CD8-positive, alpha-beta memory T cell (primary cell): ENCODE measurements at regions not wholly inside any gene's neighbourhood (a gene's known extent, or its start where the extent isn't known, plus 50 kb on each side); places are given as distances from the start of the nearest gene placed in this dataset.
"Not testable (repeated sequence)": the region's sequence is repeated elsewhere in the genome, so short reads cannot be mapped to it uniquely, and the experiment has no call there.

Experiments
- CTCF ChIA-PET: fragments of 350-600 bp; sonication (Branson Sonifier 250); formaldehyde crosslinking; loops from one replicate; lab custom pipeline; 2021; ENCODE audit warnings: antibody characterized with exemption; lab: Charles Lee
- POLR2A ChIA-PET: fragments of 350-600 bp; sonication (Branson Sonifier 250); formaldehyde crosslinking; loops from one replicate; lab custom pipeline; 2021; ENCODE audit warnings: antibody characterized with exemption; lab: Charles Lee
- DNase-seq, 5 donors: peaks; one replicate each; pipeline versions ENCODE4 v3.0.0 to v3.0.0-alpha.2; 2020 to 2022; ENCODE audit warnings: mixed read lengths in 1 of 5
- H3K27ac ChIP-seq: one replicate; pipeline ENCODE4 v1.7.0; 2013; ENCODE audit warnings: low read depth, mild to moderate bottlenecking, low read length, moderate library complexity
- H3K27me3 ChIP-seq: 2 replicates; pipeline ENCODE4 v1.7.0; 2013; ENCODE audit warnings: low read length, mild to moderate bottlenecking; ENCODE audit not compliant: insufficient read depth, poor library complexity, severe bottlenecking
- H3K36me3 ChIP-seq: 2 replicates; pipeline ENCODE4 v1.7.0; 2013; ENCODE audit warnings: mild to moderate bottlenecking, low read length, moderate library complexity; ENCODE audit not compliant: insufficient read depth
- H3K4me1 ChIP-seq: 2 replicates; pipeline ENCODE4 v1.7.0; 2013; ENCODE audit warnings: mild to moderate bottlenecking, low read length, moderate library complexity; ENCODE audit not compliant: insufficient read depth
- H3K4me3 ChIP-seq: 2 replicates; pipeline ENCODE4 v1.7.0; 2013; ENCODE audit warnings: mild to moderate bottlenecking, low read length
- H3K9me3 ChIP-seq: 2 replicates; pipeline ENCODE4 v1.7.0; 2013; ENCODE audit warnings: mild to moderate bottlenecking, low read length
- H3K27ac Mint-ChIP-seq, 8 donors: one replicate each; pipeline ENCODE4 v1.8.0; 2020 to 2021; ENCODE audit warnings: mixed read lengths in 8 of 8, mild to moderate bottlenecking in 6 of 8, inconsistent platforms in 3 of 8, moderate library complexity in 3 of 8
- H3K27me3 Mint-ChIP-seq, 2 donors: one replicate each; pipeline ENCODE4 v1.8.0; 2020 to 2021; ENCODE audit warnings: mixed read lengths in 2 of 2, mild to moderate bottlenecking in 1 of 2, moderate library complexity in 1 of 2
- H3K36me3 Mint-ChIP-seq, 3 donors: one replicate each; pipeline ENCODE4 v1.8.0; 2020 to 2021; ENCODE audit warnings: mixed read lengths in 3 of 3, inconsistent platforms in 1 of 3, mild to moderate bottlenecking in 1 of 3
- H3K4me1 Mint-ChIP-seq, 3 donors: one replicate each; pipeline ENCODE4 v1.8.0; 2020 to 2021; ENCODE audit warnings: mixed read lengths in 3 of 3, inconsistent platforms in 1 of 3, mild to moderate bottlenecking in 1 of 3
- H3K4me3 Mint-ChIP-seq, 7 donors: one replicate each; pipeline ENCODE4 v1.8.0; 2020 to 2021; ENCODE audit warnings: mixed read lengths in 7 of 7, mild to moderate bottlenecking in 6 of 7, moderate library complexity in 4 of 7, inconsistent platforms in 2 of 7
- H3K9me3 Mint-ChIP-seq, 5 donors: one replicate each; pipeline ENCODE4 v1.8.0; 2020 to 2022; ENCODE audit warnings: mixed read lengths in 5 of 5, mild to moderate bottlenecking in 3 of 5, moderate library complexity in 2 of 5, inconsistent platforms in 1 of 5

DNA sequence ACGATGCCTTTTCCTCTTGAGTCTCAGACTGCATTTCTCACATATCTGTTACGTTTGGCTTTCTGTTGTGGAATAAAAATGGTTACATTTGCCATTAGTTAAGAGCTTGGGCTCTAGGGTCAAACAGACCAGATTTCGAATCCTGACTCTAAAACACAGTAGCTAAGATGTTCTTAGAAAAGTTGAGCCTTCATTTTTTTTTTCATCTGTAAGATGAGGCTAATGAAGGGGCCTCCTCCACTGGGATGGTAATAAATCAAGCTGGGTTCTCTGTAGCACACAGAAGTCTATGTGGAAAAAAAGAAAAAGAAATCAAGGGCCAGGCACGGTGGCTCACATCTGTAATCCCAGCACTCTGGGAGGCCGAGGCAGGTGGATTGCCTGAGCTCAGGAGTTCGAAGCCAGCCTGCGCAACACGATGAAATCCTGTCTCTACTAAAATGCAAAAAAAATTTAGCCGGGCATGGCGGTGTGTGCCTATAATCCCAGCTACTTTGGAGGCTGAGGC is 49.9 kb upstream of the CAPRIN1 start:
- Histone ChIP-seq H3K36me3 (no peaks in the 10 kb centered on the region), H3K27ac (no peak overlapping the region), H3K9me3 (no peaks in the 10 kb centered on the region), H3K27me3 (peaks cover 7% of the 10 kb centered on the region), H3K4me1 (peaks cover 4% of the 10 kb centered on the region), H3K4me3 (no peak overlapping the region)
- ChIA-PET CTCF (no interaction called here), POLR2A (interaction anchor here (1.2 kb wide), 1 partner anchor 50 kb away, joined by 6 read pairs; the partner anchor contains the start of gene CAPRIN1)
- Mint-ChIP-seq H3K9me3 (no peaks in the 10 kb centered on the region), H3K27me3 (peaks cover 14 to 51% of the 10 kb centered on the region in 2 donors), H3K27ac (no peak overlapping the region), H3K4me3 (no peak overlapping the region), H3K36me3 (no peaks in the 10 kb centered on the region), H3K4me1 (peaks cover 4 to 9% (median 7%) of the 10 kb centered on the region in 3 donors)
- DNase-seq: no peak

- Histone ChIP-seq H3K36me3 (no peaks in the 10 kb centered on the region), H3K4me1 (peaks cover 4% of the 10 kb centered on the region), H3K4me3 (no peak overlapping the region), H3K27me3 (peaks cover 7% of the 10 kb centered on the region), H3K27ac (no peak overlapping the region), H3K9me3 (no peaks in the 10 kb centered on the region)
- no peak for DNase-seq
- Mint-ChIP-seq H3K36me3 (no peaks in the 10 kb centered on the region), H3K4me3 (no peak overlapping the region), H3K4me1 (peaks cover 4 to 9% (median 7%) of the 10 kb centered on the region in 3 donors), H3K27ac (no peak overlapping the region), H3K27me3 (peaks cover 17 to 43% of the 10 kb centered on the region in 2 donors), H3K9me3 (no peaks in the 10 kb centered on the region)
- ChIA-PET POLR2A (no interaction called here), CTCF (interaction anchor here (1.7 to 3.5 kb wide), 3 partner anchors 11 to 359 kb away, joined by 4 to 17 read pairs (median 5); partner anchors contain the start of gene ABTB2)
Observed at GRCh38 chr11:33999393-33999792, 52.1 kb upstream of the CAPRIN1 start.

DNA sequence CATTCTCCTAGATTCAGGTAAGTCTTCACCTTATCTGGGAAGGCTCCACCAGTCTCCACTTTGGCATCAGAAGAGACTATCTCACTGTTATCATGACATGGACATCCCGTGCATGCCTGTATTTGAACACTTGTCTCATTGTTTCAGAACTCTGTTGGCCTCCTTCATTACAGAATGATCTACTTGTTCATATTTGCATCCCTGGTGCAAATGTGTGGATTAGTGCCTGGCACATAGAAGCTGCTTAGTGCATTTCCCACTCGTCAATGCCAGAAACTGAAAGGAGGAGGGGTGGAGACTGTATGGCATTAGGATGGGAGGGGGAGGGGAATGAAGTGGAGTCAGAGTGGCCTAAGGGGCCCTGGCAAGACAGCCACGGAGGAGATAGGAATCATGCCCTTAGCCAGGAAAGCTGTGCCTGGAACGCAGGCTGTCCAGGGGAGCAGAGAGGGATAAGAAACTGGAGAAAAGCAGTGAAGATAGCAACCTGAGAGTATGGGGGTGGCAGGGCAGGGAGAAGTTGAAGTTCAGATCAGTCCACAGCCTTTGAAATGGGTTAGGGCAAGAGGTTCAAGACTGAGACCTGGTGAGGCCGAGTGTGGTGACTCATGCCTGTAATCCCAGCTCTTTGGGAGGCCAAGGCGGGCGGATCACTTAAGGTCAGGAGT is 53.8 kb upstream of the CAPRIN1 start:
- Mint-ChIP-seq H3K4me1 (peaks cover 4 to 9% (median 7%) of the 10 kb centered on the region in 3 donors), H3K27ac (peak overlapping the region in 1 of 8 donors; percentile 12), H3K36me3 (no peaks in the 10 kb centered on the region), H3K9me3 (no peaks in the 10 kb centered on the region), H3K4me3 (no peak overlapping the region), H3K27me3 (peaks cover 17 to 34% of the 10 kb centered on the region in 2 donors)
- H3K4me3 ChIP-seq: no peak overlapping the region
- H3K27me3 ChIP-seq: peaks cover 7% of the 10 kb centered on the region
- H3K9me3 ChIP-seq: no peaks in the 10 kb centered on the region
- CTCF ChIA-PET: interaction anchor here (0.6 to 3.5 kb wide), 16 partner anchors 8 to 363 kb away, joined by 3 to 17 read pairs (median 4); partner anchors contain the start of genes ABTB2 and NAT10
- H3K36me3 ChIP-seq: no peaks in the 10 kb centered on the region
- no peak overlapping the region for H3K27ac ChIP-seq
- H3K4me1 ChIP-seq: peaks cover 4% of the 10 kb centered on the region
- POLR2A ChIA-PET: interaction anchor here (1.0 kb wide), 1 partner anchor 360 kb away, joined by 4 read pairs; the partner anchor contains the start of gene ABTB2
- no peak for DNase-seq

- Histone ChIP-seq H3K27ac (no peak overlapping the region), H3K9me3 (no peaks in the 10 kb centered on the region), H3K4me1 (peaks cover 4% of the 10 kb centered on the region), H3K27me3 (peaks cover 7% of the 10 kb centered on the region), H3K36me3 (no peaks in the 10 kb centered on the region), H3K4me3 (no peak overlapping the region)
- H3K36me3 Mint-ChIP-seq: no peaks in the 10 kb centered on the region
- H3K27ac Mint-ChIP-seq: peak overlapping the region in 1 of 8 donors; percentile 22
- DNase-seq: peak; percentile 43 to 79 (median 67)
- H3K27me3 Mint-ChIP-seq: peaks cover 17 to 30% of the 10 kb centered on the region in 2 donors
- ChIA-PET POLR2A (interaction anchor here (1.0 to 1.2 kb wide), 2 partner anchors 55 to 361 kb away, joined by 4 read pairs; partner anchors contain the start of genes ABTB2 and CAPRIN1), CTCF (interaction anchor here (0.6 to 3.5 kb wide), 26 partner anchors 9 to 495 kb away, joined by 3 to 17 read pairs (median 3); partner anchors contain the start of genes ABTB2 and NAT10)
- peak overlapping the region in 3 of 7 donors; percentile 1 to 59 (median 40) for H3K4me3 Mint-ChIP-seq
- H3K9me3 Mint-ChIP-seq: no peaks in the 10 kb centered on the region
- H3K4me1 Mint-ChIP-seq: peaks cover 4 to 10% (median 8%) of the 10 kb centered on the region in 3 donors
Observed at GRCh38 chr11:33996498-33997454, 54.8 kb upstream of the CAPRIN1 start.

DNA sequence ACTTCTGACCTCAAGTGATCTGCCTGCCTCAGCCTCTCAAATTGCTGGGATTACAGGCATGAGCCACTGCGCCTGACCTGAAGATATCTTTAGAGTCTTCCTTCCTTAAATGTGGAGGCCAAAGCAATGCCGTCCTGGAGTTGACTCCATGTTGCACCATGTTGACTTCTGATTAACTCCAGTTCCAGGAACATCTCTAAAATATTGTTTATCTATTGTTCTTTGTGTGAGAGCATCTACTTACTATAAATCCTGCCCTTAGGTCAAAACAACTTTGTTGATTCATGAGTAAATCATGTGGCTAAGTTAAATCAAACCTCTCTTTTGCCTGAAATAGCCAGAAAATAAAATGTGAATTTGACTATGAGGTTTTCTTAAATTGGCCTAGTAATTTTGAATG is 56.6 kb upstream of the CAPRIN1 start:
- CTCF ChIA-PET: interaction anchor here (1.0 kb wide), 1 partner anchor 363 kb away, joined by 3 read pairs; the partner anchor contains the start of gene ABTB2
- H3K4me1 ChIP-seq: peaks cover 4% of the 10 kb centered on the region

GRCh38 chr11:33991136-33991535 is 60.4 kb upstream of the CAPRIN1 start:
- H3K4me3 ChIP-seq, H3K36me3 ChIP-seq, H3K36me3 Mint-ChIP-seq, H3K9me3 ChIP-seq, H3K27ac ChIP-seq, H3K27me3 Mint-ChIP-seq, CTCF ChIA-PET, POLR2A ChIA-PET, H3K27me3 ChIP-seq, H3K9me3 Mint-ChIP-seq, H3K4me1 ChIP-seq: not testable (repeated sequence)
- peak overlapping the region in 2 of 8 donors; percentile 21 to 72 for H3K27ac Mint-ChIP-seq
- peak overlapping the region; percentile 1 to 78 (median 62) for H3K4me3 Mint-ChIP-seq
- peaks cover 4 to 11% (median 11%) of the 10 kb centered on the region in 3 donors for H3K4me1 Mint-ChIP-seq
- DNase-seq: peak in 1 of 5 donors; percentile 17

More for the DNA sequence above, 56.6 kb upstream of the CAPRIN1 start:
- Mint-ChIP-seq H3K36me3 (no peaks in the 10 kb centered on the region), H3K4me3 (no peak overlapping the region), H3K4me1 (peaks cover 8 to 20% (median 18%) of the 10 kb centered on the region in 3 donors), H3K27ac (no peak overlapping the region), H3K27me3 (peaks cover 17 to 27% of the 10 kb centered on the region in 2 donors), H3K9me3 (no peaks in the 10 kb centered on the region)
- H3K36me3 ChIP-seq: no peaks in the 10 kb centered on the region
- POLR2A ChIA-PET: no interaction called here
- H3K27ac ChIP-seq: no peak overlapping the region
- peaks cover 7% of the 10 kb centered on the region for H3K27me3 ChIP-seq
- DNase-seq: no peak
- H3K4me3 ChIP-seq: no peak overlapping the region
- no peaks in the 10 kb centered on the region for H3K9me3 ChIP-seq

GRCh38 chr11:33990131-33990530 is 61.4 kb upstream of the CAPRIN1 start:
- peaks cover 4 to 11% (median 11%) of the 10 kb centered on the region in 3 donors for H3K4me1 Mint-ChIP-seq
- H3K4me3 ChIP-seq, H3K27ac Mint-ChIP-seq, H3K9me3 Mint-ChIP-seq, H3K36me3 ChIP-seq, H3K36me3 Mint-ChIP-seq, H3K4me1 ChIP-seq, CTCF ChIA-PET, H3K4me3 Mint-ChIP-seq, H3K9me3 ChIP-seq, H3K27ac ChIP-seq, H3K27me3 ChIP-seq, POLR2A ChIA-PET, DNase-seq, H3K27me3 Mint-ChIP-seq: not testable (repeated sequence)
